ENCODE measurements at regions not wholly inside any gene's neighbourhood (a gene's known extent, or its start where the extent isn't known, plus 50 kb on each side); places are given as distances from the start of the nearest gene placed in this dataset.

GRCh38 chr3:79864077-79864476, 96.3 kb upstream of the ROBO1 start:
- Mint-ChIP-seq H3K4me1 (peaks cover 5% of the 10 kb centered on the region), H3K36me3 (ENCODE audit: low read depth) (no peaks in the 10 kb centered on the region), H3K27me3 (ENCODE audit: low read depth) (no peaks in the 10 kb centered on the region), H3K4me3 (no peak overlapping the region), H3K27ac (peak overlapping the region; percentile 28 to 60 (median 56)), H3K9me3 (peaks cover 11% of the 10 kb centered on the region)
- no peak for TF ChIP-seq CTCF (IDR thresholded peaks at IDR 0.05; ENCODE audit: unreplicated experiment in 3 of 3)

- Mint-ChIP-seq H3K27me3 (ENCODE audit: low read depth) (peaks cover 5% of the 10 kb centered on the region), H3K4me3 (no peak overlapping the region), H3K27ac (no peak overlapping the region), H3K36me3 (ENCODE audit: low read depth) (no peaks in the 10 kb centered on the region), H3K9me3 (peaks cover 2% of the 10 kb centered on the region), H3K4me1 (no peaks in the 10 kb centered on the region)
- no peak for TF ChIP-seq CTCF (IDR thresholded peaks at IDR 0.05; ENCODE audit: unreplicated experiment in 3 of 3)
These were observed 81.1 kb upstream of the ROBO1 start for GRCh38 chr3:79848876-79849275.

GRCh38 chr3:79847928-79848327, 80.1 kb upstream of the ROBO1 start:
- no peaks in the 10 kb centered on the region for H3K36me3 Mint-ChIP-seq (ENCODE audit: low read depth)
- no peak overlapping the region for H3K4me3 Mint-ChIP-seq
- peaks cover 5% of the 10 kb centered on the region for H3K27me3 Mint-ChIP-seq (ENCODE audit: low read depth)
- TF ChIP-seq CTCF (IDR thresholded peaks at IDR 0.05; ENCODE audit: unreplicated experiment in 3 of 3) = no peak
- H3K27ac Mint-ChIP-seq = no peak overlapping the region
- H3K9me3 Mint-ChIP-seq = peaks cover 2% of the 10 kb centered on the region
- H3K4me1 Mint-ChIP-seq = no peaks in the 10 kb centered on the region

- Mint-ChIP-seq H3K9me3 (peaks cover 2% of the 10 kb centered on the region), H3K4me1 (no peaks in the 10 kb centered on the region), H3K27me3 (ENCODE audit: low read depth) (peaks cover 5% of the 10 kb centered on the region), H3K27ac (no peak overlapping the region), H3K4me3 (no peak overlapping the region), H3K36me3 (ENCODE audit: low read depth) (no peaks in the 10 kb centered on the region)
- TF ChIP-seq CTCF (IDR thresholded peaks at IDR 0.05; ENCODE audit: unreplicated experiment in 3 of 3) = peak; percentile 14 to 26 (median 20)
These were observed 78.5 kb upstream of the ROBO1 start for GRCh38 chr3:79846148-79846933.

- no peaks in the 10 kb centered on the region for H3K36me3 Mint-ChIP-seq (ENCODE audit: low read depth)
- no peak overlapping the region for H3K27ac Mint-ChIP-seq
- H3K4me1 Mint-ChIP-seq = no peaks in the 10 kb centered on the region
- H3K4me3 Mint-ChIP-seq = no peak overlapping the region
- TF ChIP-seq CTCF (IDR thresholded peaks at IDR 0.05; ENCODE audit: unreplicated experiment in 3 of 3) = no peak
- peaks cover 5% of the 10 kb centered on the region for H3K27me3 Mint-ChIP-seq (ENCODE audit: low read depth)
- H3K9me3 Mint-ChIP-seq = peaks cover 2% of the 10 kb centered on the region
These were observed 77.7 kb upstream of the ROBO1 start for GRCh38 chr3:79845546-79845945.

GRCh38 chr3:79844176-79844575, 76.4 kb upstream of the ROBO1 start:
- Mint-ChIP-seq H3K4me1 (no peaks in the 10 kb centered on the region), H3K27ac (no peak overlapping the region), H3K4me3 (no peak overlapping the region), H3K27me3 (ENCODE audit: low read depth) (peaks cover 5% of the 10 kb centered on the region), H3K36me3 (ENCODE audit: low read depth) (no peaks in the 10 kb centered on the region), H3K9me3 (peaks cover 2% of the 10 kb centered on the region)
- no peak for TF ChIP-seq CTCF (IDR thresholded peaks at IDR 0.05; ENCODE audit: unreplicated experiment in 3 of 3)

All from nephron (organoid).